Gastrocnemius medialis (tissue), 4 donors: ENCODE measurements at regions not wholly inside any gene's neighbourhood (a gene's known extent, or its start where the extent isn't known, plus 50 kb on each side); places are given as distances from the start of the nearest gene placed in this dataset.

Source experiments
- CTCF ChIP-seq, 5 experiments: fragments of 450-650 bp in 3 of 5; fragments of 200-600 bp in 2 of 5; sonication (generic) in 2 of 5; IDR thresholded peaks in 4 of 5; conservative IDR thresholded peaks in 1 of 5; 1 replicate in 4 of 5; 2 replicates in 1 of 5; pipeline ENCODE4 v1.5.1; 2016 to 2019; ENCODE audit warnings: antibody characterized with exemption in 5 of 5, mild to moderate bottlenecking in 3 of 5, moderate library complexity in 3 of 5
- POLR2A ChIP-seq, 2 donors: fragments of 450-650 bp; IDR thresholded peaks; one replicate each; pipeline ENCODE4 v1.6.1; 2017; ENCODE audit warnings: antibody characterized with exemption in 2 of 2, mild to moderate bottlenecking in 2 of 2, moderate library complexity in 2 of 2

- TF ChIP-seq POLR2A (IDR thresholded peaks at IDR 0.05) (no peak), CTCF (IDR thresholded peaks at IDR 0.05 in 4 of 5, conservative IDR thresholded peaks at IDR 0.05 in 1 of 5) (no peak)
These were observed 125.2 kb downstream of the SLC25A47 start for GRCh38 chr14:100448376-100448775.
